AG09319 (cell line): ENCODE measurements at regions not wholly inside any gene's neighbourhood (a gene's known extent, or its start where the extent isn't known, plus 50 kb on each side); places are given as distances from the start of the nearest gene placed in this dataset.
A peak's percentile ranks its signal among the peaks of the same experiment; 100 is the strongest.

Source experiments
- DNase-seq: peaks from one replicate; pipeline ENCODE4 v3.0.0-alpha.2; 2010; ENCODE audit warnings: low read depth; ENCODE audit errors: extremely low read depth
- CTCF ChIP-seq: IDR thresholded peaks from 2 replicates; pipeline ENCODE4 v1.5.1; 2011; ENCODE audit warnings: low read depth, mild to moderate bottlenecking, inconsistent platforms, low read length, moderate library complexity

- DNase-seq, result no peak
- no peak for TF ChIP-seq CTCF
Measured at GRCh38 chr10:10314626-10315025, 703.0 kb upstream of the CELF2 start.

- no peak for TF ChIP-seq CTCF
- DNase-seq, result no peak
Measured at GRCh38 chr10:10315989-10316388, 701.7 kb upstream of the CELF2 start.

GRCh38 chr10:10317151-10317550 lies 700.5 kb upstream of the CELF2 start:
- no peak for TF ChIP-seq CTCF
- DNase-seq, result no peak

- no peak for TF ChIP-seq CTCF
- no peak for DNase-seq
Measured at GRCh38 chr10:10318856-10319255, 698.8 kb upstream of the CELF2 start.

GRCh38 chr10:10320956-10321355 lies 696.7 kb upstream of the CELF2 start:
- DNase-seq, result peak; percentile 0
- TF ChIP-seq CTCF, result no peak

- no peak for TF ChIP-seq CTCF
Measured at GRCh38 chr10:10326116-10326515, 691.6 kb upstream of the CELF2 start.

GRCh38 chr10:10327934-10328333 lies 689.7 kb upstream of the CELF2 start:
- no peak for DNase-seq
- no peak for TF ChIP-seq CTCF

More at GRCh38 chr10:10326116-10326515, 691.6 kb upstream of the CELF2 start:
- no peak for DNase-seq
